GM12864 (cell line): ENCODE measurements at regions not wholly inside any gene's neighbourhood (a gene's known extent, or its start where the extent isn't known, plus 50 kb on each side); places are given as distances from the start of the nearest gene placed in this dataset.

Experiments
- DNase-seq: peaks from one replicate; pipeline ENCODE4 v3.0.0-alpha.2; 2011; ENCODE audit warnings: low read depth
- H3K4me3 ChIP-seq: 2 replicates; pipeline ENCODE4 v1.5.1; 2011; ENCODE audit warnings: mild to moderate bottlenecking, low read depth, low read length, control low read depth
- TF ChIP-seq, protein P1 (sequence below): IDR thresholded peaks from 2 replicates; pipeline ENCODE4 v1.5.1; 2011; ENCODE audit warnings: low read depth, mild to moderate bottlenecking, moderate library complexity, low read length, control low read depth, inconsistent platforms; ENCODE audit errors: missing control alignments

DNA sequence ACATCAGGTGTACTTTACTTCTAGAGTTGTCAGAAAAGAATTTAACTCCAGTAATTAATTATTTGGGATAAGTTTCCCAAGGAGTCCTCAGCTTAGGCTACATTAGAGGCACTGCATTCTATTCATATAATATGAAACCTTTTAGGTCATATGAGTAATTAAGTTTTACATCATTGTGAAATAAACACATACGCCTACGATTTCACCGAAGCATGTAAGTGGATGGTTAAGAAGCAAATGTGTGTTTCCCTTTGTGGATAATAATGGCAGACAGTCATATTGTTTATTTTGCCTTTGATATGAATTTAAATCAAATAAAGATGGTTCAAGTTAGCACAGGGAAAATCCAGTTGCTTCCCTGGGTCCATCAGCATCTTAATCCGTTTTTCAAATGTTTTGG is 535.9 kb upstream of the ATP11B start:
- DNase-seq, result no peak
- TF ChIP-seq, protein P1, sequence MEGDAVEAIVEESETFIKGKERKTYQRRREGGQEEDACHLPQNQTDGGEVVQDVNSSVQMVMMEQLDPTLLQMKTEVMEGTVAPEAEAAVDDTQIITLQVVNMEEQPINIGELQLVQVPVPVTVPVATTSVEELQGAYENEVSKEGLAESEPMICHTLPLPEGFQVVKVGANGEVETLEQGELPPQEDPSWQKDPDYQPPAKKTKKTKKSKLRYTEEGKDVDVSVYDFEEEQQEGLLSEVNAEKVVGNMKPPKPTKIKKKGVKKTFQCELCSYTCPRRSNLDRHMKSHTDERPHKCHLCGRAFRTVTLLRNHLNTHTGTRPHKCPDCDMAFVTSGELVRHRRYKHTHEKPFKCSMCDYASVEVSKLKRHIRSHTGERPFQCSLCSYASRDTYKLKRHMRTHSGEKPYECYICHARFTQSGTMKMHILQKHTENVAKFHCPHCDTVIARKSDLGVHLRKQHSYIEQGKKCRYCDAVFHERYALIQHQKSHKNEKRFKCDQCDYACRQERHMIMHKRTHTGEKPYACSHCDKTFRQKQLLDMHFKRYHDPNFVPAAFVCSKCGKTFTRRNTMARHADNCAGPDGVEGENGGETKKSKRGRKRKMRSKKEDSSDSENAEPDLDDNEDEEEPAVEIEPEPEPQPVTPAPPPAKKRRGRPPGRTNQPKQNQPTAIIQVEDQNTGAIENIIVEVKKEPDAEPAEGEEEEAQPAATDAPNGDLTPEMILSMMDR, result no peak
- H3K4me3 ChIP-seq, result no peak overlapping the region

- TF ChIP-seq, protein P1, result peak; percentile 51
- DNase-seq, result no peak
- no peak overlapping the region for H3K4me3 ChIP-seq
Measured at GRCh38 chr3:182258538-182259177, 534.6 kb upstream of the ATP11B start.

GRCh38 chr3:182259579-182259978 is 533.7 kb upstream of the ATP11B start:
- TF ChIP-seq, protein P1, result no peak
- DNase-seq, result no peak

DNA sequence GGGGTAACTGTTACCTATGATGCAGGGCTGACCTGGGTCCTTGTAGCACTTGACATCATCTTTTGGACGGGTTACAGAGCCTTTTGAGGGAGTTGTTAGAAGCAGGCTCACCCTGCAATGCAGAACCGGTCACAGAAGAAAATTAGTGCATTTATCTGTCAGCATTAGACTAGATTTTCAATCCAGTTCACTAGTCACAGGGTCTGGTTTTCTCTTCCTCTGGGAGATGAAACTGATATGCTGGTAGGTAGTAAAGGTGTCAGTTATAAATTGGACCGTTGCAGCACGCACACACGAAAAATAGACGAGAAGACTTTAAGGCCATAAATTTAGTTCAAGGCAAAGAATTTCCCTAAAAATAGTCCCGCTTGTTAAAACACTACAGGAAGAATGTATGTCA is 532.3 kb upstream of the ATP11B start:
- no peak for DNase-seq
- TF ChIP-seq, protein P1, result no peak
- H3K4me3 ChIP-seq, result no peak overlapping the region

More at GRCh38 chr3:182259579-182259978, 533.7 kb upstream of the ATP11B start:
- no peak overlapping the region for H3K4me3 ChIP-seq

- TF ChIP-seq, protein P1, result no peak
- no peak overlapping the region for H3K4me3 ChIP-seq
- no peak for DNase-seq
Measured at GRCh38 chr3:182268711-182269110, 524.6 kb upstream of the ATP11B start.

DNA sequence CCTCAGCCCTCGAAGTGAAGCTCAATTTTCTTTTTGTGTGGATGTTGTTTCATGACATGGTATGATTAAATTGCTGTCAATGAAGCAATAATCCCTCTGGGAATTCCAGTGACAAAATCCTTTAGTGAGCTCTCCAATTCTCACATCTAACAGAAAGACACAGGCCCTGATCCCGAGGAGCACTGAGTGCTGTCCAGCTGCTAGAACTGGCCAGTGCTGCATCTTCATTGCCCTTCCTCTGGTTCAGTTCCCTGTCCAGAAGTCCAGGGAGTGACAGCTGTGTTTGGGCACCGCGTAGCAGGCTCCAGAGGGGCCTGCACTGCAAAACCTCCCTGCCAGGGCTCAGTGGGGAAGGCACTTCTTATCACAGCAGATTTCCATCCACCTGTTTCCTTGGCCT is 516.8 kb upstream of the ATP11B start:
- TF ChIP-seq, protein P1, result no peak
- H3K4me3 ChIP-seq, result no peak overlapping the region
- DNase-seq, result no peak

DNA sequence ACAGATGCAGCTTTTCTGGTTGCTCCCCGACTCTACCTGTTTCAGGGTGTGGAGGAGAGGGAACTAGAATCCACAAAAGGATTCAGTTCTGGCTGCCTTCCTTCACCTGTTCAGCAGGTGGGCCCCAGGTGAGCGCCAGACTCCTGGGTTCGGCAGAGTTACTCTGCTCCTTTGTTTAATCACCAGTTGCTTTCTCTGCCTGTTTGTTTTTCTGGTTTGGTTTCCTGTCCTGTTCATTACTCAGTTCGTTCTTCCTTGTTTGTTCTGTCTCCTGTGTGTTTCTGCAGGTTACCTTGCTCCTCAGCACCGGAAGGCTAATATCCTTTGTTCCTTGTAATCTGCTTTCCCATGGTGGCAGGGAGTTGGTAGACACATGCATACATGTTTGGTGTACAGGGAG is 508.5 kb upstream of the ATP11B start:
- H3K4me3 ChIP-seq, result no peak overlapping the region
- TF ChIP-seq, protein P1, result no peak
- DNase-seq, result no peak
